Gastroesophageal sphincter (tissue), 3 donors: ENCODE measurements at regions not wholly inside any gene's neighbourhood (a gene's known extent, or its start where the extent isn't known, plus 50 kb on each side); places are given as distances from the start of the nearest gene placed in this dataset.

ENCODE experiments used
- EP300 ChIP-seq: sonication (generic); formaldehyde crosslinking; IDR thresholded peaks from one replicate; pipeline ENCODE4 v1.6.1; 2017; ENCODE audit warnings: antibody characterized with exemption, mild to moderate bottlenecking
- POLR2A ChIP-seq, 2 donors: fragments of 450-650 bp; IDR thresholded peaks; one replicate each; pipeline ENCODE4 v1.6.1; 2017; ENCODE audit warnings: antibody characterized with exemption in 2 of 2, mild to moderate bottlenecking in 2 of 2, moderate library complexity in 1 of 2
- TF ChIP-seq, protein P1 (sequence below), 4 experiments: fragments of 200-600 bp in 2 of 4; fragments of 450-650 bp in 2 of 4; sonication (generic) in 1 of 4; IDR thresholded peaks; one replicate each; pipeline ENCODE4 v1.5.1; 2017 to 2019; ENCODE audit warnings: antibody characterized with exemption in 4 of 4, mild to moderate bottlenecking in 2 of 4, moderate library complexity in 2 of 4

GRCh38 chr2:196544906-196545433 lies 94.5 kb upstream of the CCDC150 start:
- TF ChIP-seq, protein P1, sequence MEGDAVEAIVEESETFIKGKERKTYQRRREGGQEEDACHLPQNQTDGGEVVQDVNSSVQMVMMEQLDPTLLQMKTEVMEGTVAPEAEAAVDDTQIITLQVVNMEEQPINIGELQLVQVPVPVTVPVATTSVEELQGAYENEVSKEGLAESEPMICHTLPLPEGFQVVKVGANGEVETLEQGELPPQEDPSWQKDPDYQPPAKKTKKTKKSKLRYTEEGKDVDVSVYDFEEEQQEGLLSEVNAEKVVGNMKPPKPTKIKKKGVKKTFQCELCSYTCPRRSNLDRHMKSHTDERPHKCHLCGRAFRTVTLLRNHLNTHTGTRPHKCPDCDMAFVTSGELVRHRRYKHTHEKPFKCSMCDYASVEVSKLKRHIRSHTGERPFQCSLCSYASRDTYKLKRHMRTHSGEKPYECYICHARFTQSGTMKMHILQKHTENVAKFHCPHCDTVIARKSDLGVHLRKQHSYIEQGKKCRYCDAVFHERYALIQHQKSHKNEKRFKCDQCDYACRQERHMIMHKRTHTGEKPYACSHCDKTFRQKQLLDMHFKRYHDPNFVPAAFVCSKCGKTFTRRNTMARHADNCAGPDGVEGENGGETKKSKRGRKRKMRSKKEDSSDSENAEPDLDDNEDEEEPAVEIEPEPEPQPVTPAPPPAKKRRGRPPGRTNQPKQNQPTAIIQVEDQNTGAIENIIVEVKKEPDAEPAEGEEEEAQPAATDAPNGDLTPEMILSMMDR (IDR thresholded peaks at IDR 0.05), result no peak
- no peak for TF ChIP-seq POLR2A (IDR thresholded peaks at IDR 0.05)
- no peak for TF ChIP-seq EP300
